GOT3 (cell line): ENCODE measurements at regions not wholly inside any gene's neighbourhood (a gene's known extent, or its start where the extent isn't known, plus 50 kb on each side); places are given as distances from the start of the nearest gene placed in this dataset.

Experiments used
- DNase-seq: peaks from one replicate; lab custom pipeline; 2025; ENCODE audit warnings: mixed read lengths; lab: John Stamatoyannopoulos, UW

DNA sequence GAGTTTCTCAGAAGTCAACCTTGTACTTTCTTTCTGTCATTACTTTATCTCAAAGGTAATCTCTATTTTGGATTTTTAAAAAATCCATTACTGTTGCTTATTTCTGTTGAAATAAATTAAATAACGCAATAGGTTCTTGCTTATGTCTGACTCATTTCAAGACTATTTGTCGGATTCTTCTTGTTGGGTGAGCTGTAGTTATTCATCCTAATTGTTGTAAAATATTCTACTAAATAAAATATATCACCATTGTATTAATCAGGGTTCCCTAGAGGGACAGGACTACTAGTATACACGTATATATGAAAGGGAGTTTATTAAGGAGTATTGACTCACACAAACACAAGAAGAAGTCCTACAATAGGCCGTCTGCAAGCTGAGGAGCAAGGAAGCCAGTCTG lies 403.9 kb upstream of the CYRIA start:
- no peak for DNase-seq

DNA sequence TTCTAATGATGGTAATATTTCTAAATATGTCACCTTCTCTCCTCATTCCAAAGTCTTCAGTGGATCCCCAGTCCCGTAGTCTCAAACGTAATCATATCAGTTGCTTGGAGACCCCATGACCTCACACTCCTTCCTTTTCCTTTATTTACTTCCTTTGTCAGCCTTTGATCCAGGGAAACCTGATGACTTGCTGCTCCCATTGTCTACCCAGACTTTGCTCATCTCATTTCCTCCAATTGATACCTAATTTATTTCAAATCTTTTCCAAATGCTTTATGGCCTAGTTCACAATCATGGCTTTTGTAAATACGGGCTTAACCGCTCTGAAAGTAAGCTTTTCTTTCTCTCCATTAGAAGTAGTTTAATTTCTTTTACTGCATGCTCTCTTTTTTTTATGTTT lies 402.4 kb upstream of the CYRIA start:
- no peak for DNase-seq

DNA sequence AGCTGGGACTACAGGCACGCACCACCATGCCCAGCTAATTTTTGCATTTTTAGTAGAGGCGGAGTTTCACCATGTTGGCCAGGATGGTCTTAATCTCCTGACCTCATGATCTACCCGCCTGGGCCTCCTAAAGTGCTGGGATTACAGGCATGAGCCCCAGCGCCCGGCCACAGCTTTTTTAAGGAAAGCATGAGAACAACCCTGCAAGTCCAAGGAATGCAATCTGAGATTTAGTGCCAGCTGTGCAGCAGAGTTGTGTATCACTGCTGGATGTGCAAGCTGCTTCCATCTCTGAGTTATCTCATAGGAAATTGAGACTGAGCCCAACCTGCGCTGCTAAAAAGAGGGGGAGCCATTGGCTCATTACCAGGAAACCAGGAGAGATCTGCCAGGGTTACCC lies 399.9 kb upstream of the CYRIA start:
- DNase-seq: no peak

DNA sequence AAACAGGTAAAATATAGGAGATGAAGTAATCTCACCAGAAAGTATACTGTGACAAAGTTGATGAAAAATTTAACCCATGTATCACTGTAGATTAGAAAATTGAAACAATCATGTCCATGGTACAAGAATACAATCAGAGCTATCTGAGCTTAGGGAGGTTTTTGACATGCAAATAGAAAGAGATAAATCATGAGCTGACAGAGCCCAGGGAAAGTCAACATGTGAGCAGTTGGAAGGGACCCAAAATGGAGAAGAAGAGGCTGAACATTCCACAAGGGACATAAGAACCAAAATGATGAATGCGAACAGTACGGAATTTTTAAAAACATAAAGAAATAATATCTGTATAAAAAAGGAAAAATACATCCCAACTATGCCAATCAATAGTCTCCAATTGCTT lies 395.4 kb upstream of the CYRIA start:
- no peak for DNase-seq

DNA sequence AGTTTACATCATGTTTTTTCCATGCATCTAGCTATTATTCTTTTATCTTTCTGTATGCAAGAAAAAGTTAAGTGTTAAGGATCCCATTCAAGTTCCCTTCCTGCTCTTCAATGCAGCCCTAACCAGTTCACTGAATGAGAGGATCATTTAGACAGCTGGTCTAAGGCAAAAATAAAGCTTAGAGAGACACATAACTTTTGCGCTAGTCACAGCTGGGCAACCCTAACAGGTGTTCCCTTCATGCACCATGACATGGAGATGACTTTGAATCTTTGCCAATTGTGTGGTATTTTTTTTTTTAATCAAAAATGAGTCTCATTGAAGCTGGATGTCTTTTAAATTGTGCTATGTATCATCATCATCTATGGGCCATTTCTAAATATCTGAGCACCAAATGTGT lies 393.8 kb upstream of the CYRIA start:
- DNase-seq: no peak

DNA sequence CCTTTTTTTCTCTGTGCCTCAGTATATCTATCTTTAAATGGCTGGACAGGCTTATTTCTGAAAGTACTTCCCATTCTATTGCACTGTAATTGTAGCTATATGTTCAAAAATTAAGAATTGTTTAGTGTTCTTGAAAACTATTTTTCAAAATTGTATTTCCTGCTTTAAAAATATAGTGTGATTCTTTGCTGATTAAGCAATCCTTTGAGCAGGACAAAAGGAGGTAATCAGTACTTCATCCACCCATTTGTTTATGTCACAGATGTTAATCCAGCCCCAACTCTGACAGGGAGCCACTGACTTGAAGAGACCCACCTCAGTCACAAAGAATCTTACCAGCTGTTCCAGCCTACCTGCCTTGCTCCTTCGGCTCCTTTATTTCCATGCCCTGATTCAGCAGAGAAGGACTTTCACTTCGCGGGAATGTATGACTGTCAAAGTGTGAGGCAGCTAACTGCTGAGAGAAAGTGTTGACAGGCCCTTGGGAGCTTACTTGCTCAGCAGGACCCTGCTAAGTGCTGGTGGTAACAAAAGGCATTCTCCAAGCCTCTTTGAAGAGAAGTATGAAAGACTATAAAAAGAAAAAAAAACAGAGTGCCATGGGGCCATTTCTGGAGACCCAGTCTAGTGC lies 393.3 kb upstream of the CYRIA start:
- no peak for DNase-seq

DNA sequence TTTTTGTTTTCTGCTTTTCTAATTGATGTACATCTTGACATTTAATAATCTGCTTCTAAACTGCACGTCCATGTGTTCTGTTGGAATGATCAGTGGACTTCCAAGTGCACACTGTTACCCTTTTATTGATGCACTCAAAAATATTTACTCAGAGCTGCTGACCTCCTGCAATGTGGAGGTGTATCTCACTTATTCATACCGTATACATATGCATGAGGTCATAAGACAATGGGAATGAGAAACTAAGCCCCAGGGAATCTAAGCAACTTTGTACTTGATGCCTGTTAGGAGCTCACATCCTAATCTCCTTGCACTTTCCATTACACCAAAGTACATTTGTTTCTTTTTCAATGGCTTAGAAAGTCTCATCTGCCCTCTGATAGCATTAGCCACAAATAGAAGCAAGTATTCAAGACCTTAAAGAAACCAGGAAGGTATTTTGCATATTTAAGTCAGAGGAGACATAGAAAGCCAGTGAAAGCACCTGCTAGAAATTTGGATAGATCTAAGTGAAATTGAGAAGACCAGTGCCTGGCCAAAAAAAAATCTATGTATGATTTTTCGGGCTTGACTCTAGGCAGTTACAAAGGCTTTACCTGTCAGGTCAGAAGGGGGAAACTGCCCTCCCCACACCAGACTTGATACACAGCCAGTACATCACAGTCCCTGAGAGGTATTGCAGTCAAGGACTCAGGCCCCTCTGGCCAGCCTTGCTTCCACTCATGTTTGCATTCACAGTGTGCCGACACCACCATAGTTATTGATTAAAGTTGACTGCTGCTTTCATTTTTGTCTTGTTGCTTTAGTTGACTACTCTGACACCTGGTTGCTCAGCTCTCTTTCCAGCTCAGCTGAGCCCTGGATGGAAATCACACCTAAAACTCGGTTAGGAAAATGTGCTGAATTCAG lies 391.7 kb upstream of the CYRIA start:
- no peak for DNase-seq

DNA sequence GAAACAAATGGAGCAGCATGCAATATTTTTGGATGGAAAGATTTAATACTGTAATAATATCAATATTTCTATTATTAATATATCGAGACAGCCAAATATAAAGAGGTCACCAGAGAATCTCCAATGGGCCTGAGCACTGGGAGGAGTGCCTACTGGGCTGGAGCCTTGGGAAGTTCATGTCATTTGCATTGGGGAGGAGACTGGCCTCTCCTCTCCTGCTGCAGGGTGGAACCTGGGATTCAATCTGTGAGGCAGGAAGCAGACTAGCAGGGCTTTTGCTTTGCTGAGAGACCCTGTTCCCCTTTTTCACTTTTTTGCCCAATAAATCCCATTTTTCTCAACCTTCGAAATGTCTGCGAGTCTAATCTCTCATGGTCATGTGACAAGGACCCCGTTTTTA lies 390.6 kb upstream of the CYRIA start:
- DNase-seq: no peak

DNA sequence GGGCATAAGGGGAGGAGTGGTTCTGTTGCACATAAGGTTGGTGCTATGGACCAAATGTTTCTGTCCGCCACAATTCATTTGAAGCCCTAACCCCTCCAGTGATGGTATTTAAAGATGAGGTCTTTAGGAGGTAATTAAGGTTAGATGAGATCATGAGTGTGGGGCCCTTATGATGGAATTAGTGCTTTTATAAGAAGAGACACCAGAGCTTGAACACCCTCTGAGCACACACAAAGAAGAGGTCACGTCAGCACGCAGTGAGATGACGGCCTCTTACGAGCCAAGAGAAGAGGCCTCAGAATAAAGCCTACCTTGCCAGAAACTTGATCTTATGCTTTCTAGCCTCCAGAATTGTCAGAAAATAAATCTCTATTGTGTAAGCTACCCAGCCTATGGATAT lies 386.4 kb upstream of the CYRIA start:
- no peak for DNase-seq

DNA sequence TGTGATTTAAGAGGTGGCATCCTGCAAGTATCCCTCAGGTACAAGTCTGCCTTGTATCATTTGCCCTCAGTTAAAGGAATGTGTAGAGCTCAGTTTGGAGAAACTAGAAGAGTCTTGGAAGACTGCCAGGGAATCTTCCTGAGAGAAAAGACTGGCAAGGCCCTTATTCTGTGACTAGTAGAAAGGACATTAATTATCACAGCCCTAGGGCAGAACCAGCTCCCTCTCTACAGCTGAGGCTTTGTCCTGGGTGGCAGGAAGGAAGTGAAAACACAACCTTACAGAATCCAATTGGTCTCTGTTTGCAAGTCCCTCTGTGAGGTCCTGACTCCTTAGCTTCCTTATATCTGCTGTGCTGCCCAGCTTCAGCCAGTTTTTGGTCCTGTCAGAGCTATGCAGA lies 385.9 kb upstream of the CYRIA start:
- no peak for DNase-seq

DNA sequence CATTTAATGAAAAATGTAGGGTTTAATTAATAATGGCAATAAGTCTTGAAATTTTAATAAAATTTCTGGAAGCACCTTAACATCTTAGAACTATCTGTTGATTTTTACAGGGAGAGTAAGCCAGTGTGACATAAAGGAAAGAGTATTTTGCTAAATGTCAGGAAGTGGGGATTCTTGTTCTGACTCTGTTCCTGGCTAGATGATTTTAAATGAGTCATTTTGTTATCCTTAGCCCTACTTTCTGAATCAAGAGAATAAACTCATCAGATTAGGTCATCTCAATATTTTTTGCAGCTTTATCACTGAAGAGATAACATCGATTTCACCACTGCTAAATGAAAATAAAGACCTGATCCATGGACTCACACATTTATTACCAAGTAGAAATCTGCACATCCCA lies 377.5 kb upstream of the CYRIA start:
- DNase-seq: no peak

DNA sequence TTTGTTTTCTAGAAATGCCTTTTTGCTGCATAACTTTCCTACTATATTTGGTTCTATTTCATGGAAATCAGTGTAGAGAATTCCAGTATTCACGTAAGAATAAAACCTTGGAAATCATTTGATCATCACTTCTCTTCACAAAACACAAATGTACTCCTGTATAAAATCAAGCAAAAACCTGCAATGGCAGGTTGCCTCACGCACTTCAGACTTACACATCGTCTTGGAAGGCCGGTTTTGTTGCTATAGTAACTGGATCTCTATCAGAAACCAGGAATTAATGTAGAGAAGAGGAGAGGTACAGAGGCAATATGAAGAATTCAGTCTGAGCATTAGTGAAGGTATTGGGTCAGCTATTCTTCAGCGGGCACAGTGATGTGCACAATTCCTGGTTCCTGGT lies 370.7 kb upstream of the CYRIA start:
- no peak for DNase-seq

DNA sequence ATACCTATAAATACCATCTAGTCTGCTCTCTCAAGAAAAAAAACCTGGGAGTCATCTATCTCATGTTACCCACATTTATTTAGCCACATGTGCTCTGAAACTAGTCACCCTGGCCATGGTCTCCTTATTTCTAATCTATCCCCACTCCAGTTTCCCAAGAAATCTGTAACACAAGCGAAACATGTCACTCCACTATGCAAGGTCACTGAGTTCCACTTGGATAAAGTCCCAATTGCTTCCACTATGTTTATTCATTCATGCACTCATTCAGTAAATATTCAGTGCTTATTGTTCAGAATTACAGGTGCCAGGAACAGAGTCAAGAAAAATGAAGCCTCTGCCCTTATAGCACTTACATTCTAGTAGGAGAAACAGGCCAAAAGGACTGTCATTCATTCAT lies 369.4 kb upstream of the CYRIA start:
- no peak for DNase-seq

DNA sequence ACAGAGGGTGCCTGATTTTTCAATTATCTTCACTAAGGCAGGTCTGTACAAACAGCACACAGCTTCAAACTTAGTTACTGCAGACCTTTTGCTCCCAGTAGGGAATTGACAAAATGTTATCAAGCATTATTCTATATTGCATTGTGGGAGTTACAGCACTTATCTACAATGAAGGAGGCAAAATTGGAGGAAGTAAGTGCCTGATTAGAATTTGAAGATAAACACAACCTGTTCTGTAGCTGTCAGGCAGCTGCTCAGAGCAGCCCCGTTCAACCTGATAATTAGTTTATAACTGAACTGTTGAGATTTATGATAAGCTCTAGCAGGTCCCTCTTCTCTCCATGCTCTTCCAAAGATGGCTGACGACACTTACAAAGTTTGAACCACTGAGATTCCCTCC lies 364.4 kb upstream of the CYRIA start:
- DNase-seq: no peak

DNA sequence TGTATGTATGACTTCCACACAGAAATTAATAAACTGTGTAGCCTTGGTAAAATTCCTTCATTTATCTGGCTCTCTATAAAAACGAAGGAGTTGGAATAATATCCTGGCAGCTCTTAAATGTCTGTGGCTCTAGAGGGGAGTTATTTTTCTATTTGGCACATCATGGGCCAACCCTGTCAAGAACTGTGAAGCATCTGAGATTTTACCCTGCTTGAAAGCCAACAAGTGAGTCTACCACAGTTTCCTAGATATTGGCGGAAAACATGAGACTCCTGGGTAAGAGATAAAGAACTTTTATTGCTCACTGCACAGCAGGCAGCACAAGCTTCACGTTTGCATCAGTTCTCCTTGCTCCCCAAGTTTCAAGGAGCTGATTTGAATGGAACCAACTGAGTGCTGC lies 346.7 kb upstream of the CYRIA start:
- no peak for DNase-seq

DNA sequence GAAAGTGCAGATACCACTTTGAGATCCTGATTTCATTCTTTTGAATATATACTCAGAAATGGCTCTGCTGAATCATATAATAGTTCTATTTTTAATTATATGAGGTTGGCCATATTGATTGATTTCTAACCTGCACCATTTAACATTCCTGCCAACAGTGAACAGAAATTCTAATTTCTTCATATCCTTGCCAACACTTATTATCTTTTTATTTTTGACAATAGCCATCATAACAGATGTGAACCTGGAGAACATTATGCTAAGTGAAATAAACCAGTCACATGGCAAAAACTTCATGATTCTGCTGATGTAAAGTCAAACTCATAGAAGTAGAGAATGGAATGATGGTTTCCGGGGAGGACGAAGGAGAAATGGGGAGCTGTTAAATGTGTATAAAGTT lies 344.5 kb upstream of the CYRIA start:
- no peak for DNase-seq

DNA sequence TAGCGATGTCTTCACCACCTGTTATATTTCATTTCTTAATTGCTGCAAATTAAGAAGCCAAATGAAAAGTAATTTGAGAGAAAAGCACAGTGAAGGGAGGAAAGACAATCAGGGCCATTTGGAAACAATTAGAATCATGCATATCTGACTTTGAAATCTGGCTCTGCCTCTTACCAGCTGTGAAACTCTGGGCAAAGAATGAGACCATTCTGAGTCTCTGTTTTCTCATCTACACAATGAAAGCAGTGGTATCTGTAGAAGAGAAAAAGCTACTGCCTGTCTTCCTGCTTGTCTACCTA lies 334.5 kb upstream of the CYRIA start:
- DNase-seq: no peak

DNA sequence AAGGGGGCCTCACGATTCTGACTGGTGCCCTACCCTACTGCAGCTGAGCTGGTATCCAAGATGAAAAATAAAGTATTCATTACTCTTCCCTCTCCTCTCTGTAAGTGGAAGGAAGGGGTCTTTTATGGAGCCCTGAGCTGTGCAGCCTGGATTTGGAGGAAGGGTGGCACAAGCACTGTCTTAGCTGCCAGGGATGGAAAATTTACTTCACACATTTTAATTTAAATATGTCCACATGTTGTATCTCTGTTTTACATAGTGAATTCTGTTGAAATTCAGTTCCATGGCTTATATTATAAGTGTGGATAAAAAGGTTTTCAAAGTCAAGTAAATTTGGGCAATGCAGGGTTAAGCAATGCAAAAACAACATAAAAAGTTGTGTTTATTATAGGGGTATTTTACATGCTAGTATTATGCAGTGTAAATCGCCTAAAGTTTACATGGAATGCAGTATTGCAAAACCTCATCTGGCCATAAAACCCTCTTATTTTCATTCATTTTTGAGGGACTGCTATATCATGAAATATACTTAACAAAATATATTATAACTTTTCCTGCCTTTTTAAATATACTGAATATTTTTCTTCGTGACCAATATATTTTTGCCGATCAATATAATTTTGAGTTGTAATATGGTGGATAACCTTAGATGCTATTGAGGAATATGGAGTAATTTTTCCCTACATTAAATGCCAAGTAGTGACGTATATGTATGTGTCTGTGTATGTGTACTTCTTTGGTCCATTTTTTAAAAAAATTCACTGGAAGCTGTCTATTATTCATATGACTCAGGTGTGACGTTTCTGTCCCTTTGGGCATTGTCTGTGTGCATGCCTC lies 333.9 kb upstream of the CYRIA start:
- no peak for DNase-seq

DNA sequence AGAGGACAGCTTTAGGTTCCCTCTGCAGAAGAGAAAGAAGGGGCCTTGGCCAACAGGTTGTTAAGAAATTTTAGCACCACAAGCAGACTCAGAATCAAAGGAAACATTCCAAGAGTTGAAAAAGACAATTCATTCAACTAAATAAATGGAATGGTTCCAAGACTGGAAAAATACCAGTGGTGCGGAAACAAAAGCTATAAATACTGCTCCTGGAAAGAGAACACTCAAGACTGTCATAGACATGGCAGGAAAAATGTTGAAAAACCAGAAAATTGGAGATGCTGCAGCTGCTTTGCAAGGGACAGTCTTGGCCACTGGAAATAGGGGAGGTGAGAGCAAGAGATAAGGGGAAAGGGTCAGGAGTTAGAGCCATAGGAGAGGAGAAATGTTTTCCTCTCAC lies 312.7 kb upstream of the CYRIA start:
- DNase-seq: no peak

DNA sequence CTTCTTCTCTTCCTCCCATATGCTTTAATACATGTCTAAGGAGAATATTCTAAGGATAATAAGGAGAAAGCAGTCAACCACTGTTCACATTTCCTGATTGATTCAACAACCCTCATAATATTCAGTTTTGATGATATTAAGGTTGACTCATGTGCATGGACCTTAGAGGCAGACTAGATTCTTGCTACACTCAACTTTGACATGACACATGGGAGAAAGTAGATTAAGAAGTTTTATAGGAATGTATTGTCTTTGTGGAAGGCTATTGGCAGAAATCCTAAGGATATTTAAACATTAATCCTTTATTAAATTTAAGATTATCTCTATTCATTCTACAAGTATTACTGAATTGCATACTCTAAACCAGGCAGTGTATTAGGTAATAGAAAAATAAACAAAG lies 309.1 kb upstream of the CYRIA start:
- DNase-seq: no peak

DNA sequence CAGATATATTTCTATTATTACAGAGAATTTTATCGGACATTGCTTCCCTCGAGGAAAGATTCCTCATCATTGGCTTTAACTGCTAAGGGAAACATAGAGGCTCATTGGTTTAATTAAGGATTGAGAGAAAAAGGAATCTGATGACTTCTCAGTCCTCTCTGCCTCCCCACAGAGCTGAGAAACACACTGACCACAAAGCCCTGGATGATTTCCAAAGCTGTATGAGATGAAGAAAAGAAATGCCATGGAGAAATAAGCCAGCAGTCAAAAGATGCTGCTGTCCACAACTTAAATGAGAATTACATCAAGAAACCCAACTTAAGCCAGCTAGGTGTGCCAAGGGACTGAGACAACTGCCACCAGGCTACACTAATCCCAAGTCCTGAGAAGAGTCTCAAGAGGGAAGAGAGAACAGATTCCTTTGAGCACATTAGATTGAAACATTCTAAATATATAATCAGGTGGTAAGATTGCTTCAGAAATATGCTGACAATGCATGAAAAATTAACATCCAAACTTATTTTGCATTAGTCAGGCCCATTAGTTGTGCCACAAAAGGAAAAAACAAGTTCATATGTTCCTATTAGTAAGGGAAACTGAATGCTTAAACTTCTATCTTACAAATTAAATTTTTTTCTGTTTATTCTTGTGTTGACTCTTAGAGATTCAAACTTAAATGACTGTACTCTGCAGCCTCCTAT lies 308.1 kb upstream of the CYRIA start:
- no peak for DNase-seq

DNA sequence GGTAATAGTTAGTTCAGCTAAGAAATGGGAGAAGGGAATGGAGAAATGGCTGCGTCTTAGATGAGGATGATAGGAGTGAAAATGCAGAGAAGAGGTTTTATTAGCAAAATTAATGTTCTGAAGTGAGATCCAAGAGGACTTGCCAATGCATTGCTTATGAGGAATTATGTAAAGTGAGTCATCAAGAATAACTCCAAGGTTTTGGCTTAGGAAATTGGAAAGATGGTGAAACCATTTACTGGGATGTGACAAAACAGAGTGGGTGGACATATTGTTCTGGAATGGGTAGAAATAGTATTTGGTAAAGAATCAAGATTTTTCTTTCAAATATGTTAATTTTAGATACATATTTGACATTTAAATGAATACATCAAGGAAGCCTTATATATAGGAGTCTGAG lies 306.6 kb upstream of the CYRIA start:
- no peak for DNase-seq
